ENCODE measurements at regions not wholly inside any gene's neighbourhood (a gene's known extent, or its start where the extent isn't known, plus 50 kb on each side); places are given as distances from the start of the nearest gene placed in this dataset.
"Not testable (repeated sequence)": the region's sequence is repeated elsewhere in the genome, so short reads cannot be mapped to it uniquely, and the experiment has no call there.

GRCh38 chrX:104469771-104470170 lies 96.2 kb upstream of the IL1RAPL2 start:
- TF ChIP-seq CTCF (IDR thresholded peaks at IDR 0.05; ENCODE audit: unreplicated experiment in 3 of 3): no peak
- Mint-ChIP-seq H3K27ac (no peak overlapping the region), H3K27me3 (ENCODE audit: low read depth) (no peaks in the 10 kb centered on the region), H3K36me3 (ENCODE audit: low read depth) (no peaks in the 10 kb centered on the region), H3K4me1 (no peaks in the 10 kb centered on the region), H3K9me3 (peaks cover 12% of the 10 kb centered on the region), H3K4me3 (no peak overlapping the region)

- Mint-ChIP-seq H3K9me3 (peaks cover 17% of the 10 kb centered on the region), H3K27ac (no peak overlapping the region), H3K27me3 (ENCODE audit: low read depth) (no peaks in the 10 kb centered on the region), H3K36me3 (ENCODE audit: low read depth) (no peaks in the 10 kb centered on the region), H3K4me1 (no peaks in the 10 kb centered on the region), H3K4me3 (no peak overlapping the region)
- no peak for TF ChIP-seq CTCF (IDR thresholded peaks at IDR 0.05; ENCODE audit: unreplicated experiment in 3 of 3)
Measured at GRCh38 chrX:104459796-104460195, 106.2 kb upstream of the IL1RAPL2 start.

GRCh38 chrX:104457130-104457529 lies 108.9 kb upstream of the IL1RAPL2 start:
- not testable (repeated sequence) for H3K4me1 Mint-ChIP-seq; H3K27ac Mint-ChIP-seq; H3K27me3 Mint-ChIP-seq (ENCODE audit: low read depth); H3K36me3 Mint-ChIP-seq (ENCODE audit: low read depth); H3K4me3 Mint-ChIP-seq
- H3K9me3 Mint-ChIP-seq: peaks cover 20% of the 10 kb centered on the region

GRCh38 chrX:104450316-104450715 lies 115.7 kb upstream of the IL1RAPL2 start:
- no peak overlapping the region for H3K27ac Mint-ChIP-seq
- H3K9me3 Mint-ChIP-seq: peaks cover 3% of the 10 kb centered on the region
- no peaks in the 10 kb centered on the region for H3K36me3 Mint-ChIP-seq (ENCODE audit: low read depth)
- no peak for TF ChIP-seq CTCF (IDR thresholded peaks at IDR 0.05; ENCODE audit: unreplicated experiment in 3 of 3)
- no peaks in the 10 kb centered on the region for H3K27me3 Mint-ChIP-seq (ENCODE audit: low read depth)
- no peak overlapping the region for H3K4me3 Mint-ChIP-seq
- no peaks in the 10 kb centered on the region for H3K4me1 Mint-ChIP-seq

GRCh38 chrX:104445591-104445990 lies 120.4 kb upstream of the IL1RAPL2 start:
- no peak for TF ChIP-seq CTCF (IDR thresholded peaks at IDR 0.05; ENCODE audit: unreplicated experiment in 3 of 3)
- Mint-ChIP-seq H3K4me3 (no peak overlapping the region), H3K27me3 (ENCODE audit: low read depth) (no peaks in the 10 kb centered on the region), H3K27ac (no peak overlapping the region), H3K36me3 (ENCODE audit: low read depth) (no peaks in the 10 kb centered on the region), H3K4me1 (no peaks in the 10 kb centered on the region), H3K9me3 (no peaks in the 10 kb centered on the region)

- H3K27me3 Mint-ChIP-seq (ENCODE audit: low read depth): no peaks in the 10 kb centered on the region
- H3K36me3 Mint-ChIP-seq (ENCODE audit: low read depth): no peaks in the 10 kb centered on the region
- peaks cover 8% of the 10 kb centered on the region for H3K9me3 Mint-ChIP-seq
- no peak for TF ChIP-seq CTCF (IDR thresholded peaks at IDR 0.05; ENCODE audit: unreplicated experiment in 3 of 3)
- H3K4me3 Mint-ChIP-seq: no peak overlapping the region
- H3K4me1 Mint-ChIP-seq: no peaks in the 10 kb centered on the region
- peak overlapping the region in 2 of 3 experiments; percentile 20 to 65 for H3K27ac Mint-ChIP-seq
Measured at GRCh38 chrX:104435249-104435648, 130.8 kb upstream of the IL1RAPL2 start.
